ENCODE measurements at regions not wholly inside any gene's neighbourhood (a gene's known extent, or its start where the extent isn't known, plus 50 kb on each side); places are given as distances from the start of the nearest gene placed in this dataset.
A peak's percentile ranks its signal among the peaks of the same experiment; 100 is the strongest.
"Not testable (repeated sequence)": the region's sequence is repeated elsewhere in the genome, so short reads cannot be mapped to it uniquely, and the experiment has no call there.

DNA sequence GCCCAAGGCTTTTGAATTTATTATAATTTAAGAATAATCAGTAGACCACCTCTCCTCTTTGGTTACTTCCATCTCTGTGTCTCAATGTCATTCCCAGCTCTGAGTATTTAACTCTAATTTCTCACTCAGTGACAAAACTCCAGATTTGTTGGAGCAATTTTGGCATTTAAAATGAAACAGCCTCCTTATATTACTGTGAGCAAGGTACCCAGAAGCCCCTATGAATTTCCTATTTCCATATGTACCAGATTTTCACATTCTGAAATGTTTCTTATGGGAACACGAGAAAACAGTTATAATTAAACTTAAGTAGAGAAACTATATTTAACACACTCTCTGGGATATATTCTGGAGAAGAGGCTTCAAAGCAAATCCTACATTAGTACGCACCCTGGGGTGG is 285.4 kb upstream of the CDH8 start:
- DNase-seq, result no peak

- peak; percentile 10 for DNase-seq
Observed at GRCh38 chr16:62298600-62298999, 262.4 kb upstream of the CDH8 start.

DNA sequence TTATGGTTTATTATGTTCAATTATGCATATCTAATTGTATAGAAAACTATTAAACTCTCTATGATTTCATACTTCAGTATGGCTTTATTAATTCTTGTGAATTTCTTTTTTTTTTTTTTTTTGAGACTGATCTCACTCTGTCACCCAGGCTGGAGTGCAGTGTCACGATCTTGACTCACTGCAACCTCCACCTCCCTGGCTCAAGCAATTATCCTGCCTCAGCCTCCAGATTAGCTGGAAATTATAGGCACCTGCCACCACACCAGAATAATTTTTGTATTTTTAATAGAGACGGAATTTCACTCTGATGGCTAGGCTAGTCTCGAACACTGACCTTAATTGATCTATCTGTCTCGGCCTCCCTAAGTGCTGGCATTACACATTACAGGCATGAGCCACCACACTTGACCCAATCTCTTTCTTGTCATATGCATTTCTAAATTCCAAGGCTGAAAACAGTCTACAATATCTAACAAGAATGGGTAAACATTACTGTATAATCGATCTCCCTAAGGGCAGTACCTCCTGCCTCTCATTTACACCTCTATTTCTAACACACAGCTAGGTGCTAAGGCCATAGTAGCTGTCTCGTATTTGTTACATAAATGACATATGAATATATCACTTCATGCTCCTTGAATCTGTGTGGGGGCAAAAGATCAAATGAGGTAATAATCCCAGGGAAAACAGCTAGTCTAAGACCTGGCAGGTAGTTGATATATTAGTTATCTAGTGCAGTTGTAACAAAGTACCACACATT is 258.2 kb upstream of the CDH8 start:
- DNase-seq, result no peak

- no peak for DNase-seq
Observed at GRCh38 chr16:62288990-62289629, 252.9 kb upstream of the CDH8 start.

- DNase-seq, result no peak
Observed at GRCh38 chr16:62280506-62280905, 244.3 kb upstream of the CDH8 start.

DNA sequence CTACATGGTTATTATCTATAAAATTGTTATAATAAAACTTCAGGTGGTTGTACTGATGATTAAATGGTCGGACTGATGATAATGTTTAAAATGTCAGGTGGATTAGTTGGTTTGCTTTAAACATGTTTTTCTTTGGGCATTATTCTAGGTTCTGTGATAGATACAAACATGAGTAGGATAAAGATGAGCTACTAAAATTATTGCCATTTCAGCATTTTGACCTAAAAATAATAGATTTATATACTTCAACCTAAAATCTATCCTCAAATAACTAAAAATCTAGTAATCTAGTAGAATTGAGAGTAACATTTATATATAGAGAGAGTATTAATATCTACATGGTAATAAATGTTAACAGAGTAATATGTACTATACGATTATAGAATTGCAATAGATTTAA is 241.7 kb upstream of the CDH8 start:
- no peak for DNase-seq

- no peak for DNase-seq
Observed at GRCh38 chr16:62276637-62277036, 240.4 kb upstream of the CDH8 start.

GRCh38 chr16:62272035-62272434 is 235.8 kb upstream of the CDH8 start:
- DNase-seq, result no peak

DNA sequence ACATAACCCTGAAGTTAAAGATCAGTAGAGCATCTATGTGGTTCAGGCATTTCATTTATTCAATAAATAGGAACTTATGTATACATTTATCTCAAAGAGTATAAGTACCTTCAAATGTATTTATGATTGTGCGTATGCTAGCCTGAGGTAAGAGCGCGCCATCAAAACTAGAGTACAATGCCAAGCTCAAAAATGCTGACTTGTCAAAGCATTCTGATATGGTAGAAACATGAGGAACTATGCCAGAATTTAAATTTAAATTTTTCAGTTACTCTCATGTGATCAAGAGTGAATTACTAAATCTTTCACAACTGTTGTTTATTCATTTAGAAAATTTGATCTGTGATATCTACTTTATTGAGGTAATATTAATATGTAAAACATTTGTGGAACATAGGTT is 225.5 kb upstream of the CDH8 start:
- DNase-seq, result no peak

DNA sequence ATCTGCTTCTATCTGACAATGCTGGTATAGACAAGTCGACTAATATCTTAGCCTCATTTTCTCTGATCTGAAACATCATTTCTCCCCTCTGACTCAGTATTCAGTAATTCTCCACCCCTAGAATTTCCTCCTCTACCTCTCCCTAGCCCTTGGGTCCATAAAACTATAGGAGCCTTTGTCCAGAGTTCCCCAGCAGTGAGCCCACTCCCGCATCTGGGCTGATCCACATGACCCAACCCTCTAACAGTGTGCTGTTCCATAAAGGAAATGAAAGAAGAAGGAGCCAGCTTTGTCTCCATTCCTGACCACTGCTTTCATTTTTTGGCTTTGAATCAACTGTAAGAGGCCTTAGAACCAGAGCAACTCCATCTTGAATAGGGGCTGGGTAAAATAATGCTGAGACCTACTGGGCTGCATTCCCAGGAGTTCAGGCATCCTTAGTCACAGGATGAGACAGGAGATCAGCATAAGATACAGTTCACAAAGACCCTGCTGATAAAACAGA is 222.7 kb upstream of the CDH8 start:
- DNase-seq, result not testable (repeated sequence)

- DNase-seq, result no peak
Observed at GRCh38 chr16:62256406-62256805, 220.2 kb upstream of the CDH8 start.

- no peak for DNase-seq
Observed at GRCh38 chr16:62254847-62255246, 218.6 kb upstream of the CDH8 start.

- no peak for DNase-seq
Observed at GRCh38 chr16:62254372-62254771, 218.1 kb upstream of the CDH8 start.

DNA sequence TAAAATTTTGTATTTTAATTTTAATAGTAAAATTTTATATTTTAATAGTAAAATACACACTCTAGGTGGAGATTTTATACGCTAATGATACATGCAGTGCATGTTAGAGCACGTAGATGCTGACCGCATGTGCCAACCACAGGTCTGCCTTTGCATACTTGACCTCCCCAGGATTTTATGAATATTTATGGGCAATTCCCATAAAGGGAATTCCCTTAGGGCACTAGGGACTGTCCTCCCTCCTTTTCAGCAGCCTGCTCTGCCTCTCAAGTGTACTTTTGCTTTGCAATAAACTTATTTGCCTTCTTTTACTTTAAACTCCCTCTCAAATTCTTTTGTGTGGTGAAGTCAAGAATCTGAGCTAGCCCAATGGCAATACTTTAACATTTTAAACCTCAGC is 217.7 kb upstream of the CDH8 start:
- DNase-seq, result no peak

- no peak for DNase-seq
Observed at GRCh38 chr16:62249069-62249468, 212.8 kb upstream of the CDH8 start.

- no peak for DNase-seq
Observed at GRCh38 chr16:62240722-62241121, 204.5 kb upstream of the CDH8 start.

GRCh38 chr16:62225675-62226074 is 189.4 kb upstream of the CDH8 start:
- DNase-seq, result peak; percentile 58

DNA sequence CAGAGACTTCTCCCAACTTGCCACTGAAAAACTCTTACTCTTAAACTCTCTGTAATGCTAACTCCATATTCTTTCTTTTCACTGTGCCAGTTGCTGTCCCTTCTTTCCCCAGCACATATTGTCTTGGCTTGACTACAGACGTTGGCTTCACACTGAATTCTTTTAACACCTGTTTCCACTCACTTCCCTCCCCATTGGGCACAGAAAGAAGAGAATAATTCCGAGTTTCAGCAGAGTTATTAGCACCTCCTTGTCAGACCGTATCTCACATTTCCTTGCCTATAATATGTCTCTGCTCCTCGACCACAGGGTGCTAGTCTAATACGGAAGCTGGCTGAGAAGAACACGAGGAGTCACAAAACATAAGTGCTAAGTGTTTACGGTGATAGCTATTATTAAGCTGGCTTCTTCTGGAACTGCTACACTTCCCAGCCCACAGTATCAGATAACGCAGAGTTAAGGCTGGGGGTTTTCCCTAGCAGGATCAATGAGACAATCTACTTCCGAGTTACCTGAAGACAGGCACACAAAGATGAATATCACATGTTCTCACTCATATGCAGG is 188.5 kb upstream of the CDH8 start:
- peak; percentile 9 for DNase-seq

- DNase-seq, result no peak
Observed at GRCh38 chr16:62216837-62217236, 180.6 kb upstream of the CDH8 start.

DNA sequence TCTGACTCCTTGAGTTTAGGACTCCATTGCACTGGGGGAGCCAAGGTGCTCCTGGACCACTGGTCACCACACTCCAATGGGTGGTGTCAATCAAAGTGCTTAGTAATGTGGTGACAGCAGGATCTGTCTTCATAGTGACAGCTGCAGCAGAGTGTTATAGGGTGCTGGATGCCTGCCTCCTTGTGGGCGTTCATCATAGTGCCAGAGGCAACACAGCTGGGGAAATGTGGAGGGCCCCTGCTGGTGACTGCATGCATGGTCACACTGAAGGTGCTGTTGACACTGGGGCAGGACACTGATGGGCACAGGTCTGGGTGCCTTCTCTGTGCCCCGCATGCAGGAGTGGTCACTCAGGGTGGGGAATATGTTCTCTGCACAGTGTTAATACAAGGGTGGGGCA is 177.5 kb upstream of the CDH8 start:
- DNase-seq, result no peak

DNA sequence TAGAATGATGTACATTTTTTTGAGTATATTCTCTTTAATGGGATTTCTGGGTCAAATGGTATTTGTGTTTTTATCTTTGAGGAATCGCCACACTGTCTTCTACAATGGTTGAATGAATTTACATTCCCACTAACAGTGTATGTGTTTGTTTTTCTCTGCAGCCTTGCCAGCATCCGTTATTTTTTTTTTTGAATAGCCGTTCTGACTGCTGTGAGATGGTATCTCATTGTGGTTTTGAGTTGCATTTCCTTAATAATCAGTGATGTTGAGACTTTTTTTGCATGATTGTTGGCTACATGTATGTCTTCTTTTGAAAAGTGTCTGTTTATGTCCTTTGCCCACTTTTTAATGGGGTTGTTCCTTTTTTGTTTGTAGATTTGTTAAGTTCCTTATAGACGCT is 172.7 kb upstream of the CDH8 start:
- DNase-seq, result no peak

GRCh38 chr16:62205459-62205858 is 169.2 kb upstream of the CDH8 start:
- DNase-seq, result no peak

DNA sequence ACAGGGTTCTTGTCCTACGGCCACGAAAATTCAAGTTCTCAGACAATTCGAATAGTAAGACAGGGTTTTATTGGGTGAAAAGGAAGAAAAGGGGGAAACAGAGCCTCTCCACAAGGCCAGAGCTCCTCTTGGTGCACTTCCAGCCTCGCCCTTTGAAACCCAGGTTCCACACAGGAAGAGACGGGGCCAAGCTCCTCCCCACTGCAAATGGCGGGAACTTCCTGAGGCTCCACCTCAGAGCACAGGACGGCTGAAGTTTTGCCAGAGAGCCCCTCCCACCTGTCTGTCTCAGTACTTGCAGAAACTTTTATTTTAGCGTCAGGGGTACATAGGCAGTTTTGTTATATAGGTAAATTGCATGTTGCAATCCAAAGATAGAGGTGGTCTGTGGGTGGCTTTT is 165.7 kb upstream of the CDH8 start:
- DNase-seq, result no peak

GRCh38 chr16:62194828-62195227 is 158.6 kb upstream of the CDH8 start:
- DNase-seq, result no peak

All from tongue (tissue), 1 donor.